ENCODE measurements at regions not wholly inside any gene's neighbourhood (a gene's known extent, or its start where the extent isn't known, plus 50 kb on each side); places are given as distances from the start of the nearest gene placed in this dataset.

GRCh38 chr1:68651115-68651514, 154.2 kb upstream of the DEPDC1 start:
- H3K27ac ChIP-seq (ENCODE audit: low read depth in 1 of 2, low read length in 1 of 2): no peak overlapping the region
- no peaks in the 10 kb centered on the region for H3K27me3 ChIP-seq (ENCODE audit: control insufficient read depth in 3 of 3, insufficient read depth in 3 of 3, low read length in 2 of 3)
- WGBS, 2 donors: 47 to 63% methylated on average over 1 of the region's 1 CpG
- H3K9ac ChIP-seq (ENCODE audit: insufficient read depth in 1 of 2, low read length in 2 of 2): no peak overlapping the region
- H3K9me3 ChIP-seq (ENCODE audit: control insufficient read depth in 4 of 4, insufficient read depth in 3 of 4, low read length in 3 of 4): no peaks in the 10 kb centered on the region
- DNase-seq: no peak
- no peak overlapping the region for H3K4me3 ChIP-seq
- no peaks in the 10 kb centered on the region for H3K36me3 ChIP-seq (ENCODE audit: control insufficient read depth in 4 of 4, insufficient read depth in 4 of 4, low read length in 4 of 4)
- TF ChIP-seq CTCF (IDR thresholded peaks at IDR 0.05; ENCODE audit: control extremely low read depth, extremely low read depth): no peak
- no peak for ATAC-seq (ENCODE audit: insufficient read depth, low FRiP score)
- H3K4me1 ChIP-seq (ENCODE audit: control insufficient read depth in 5 of 5, insufficient read depth in 5 of 5, low read length in 5 of 5): no peaks in the 10 kb centered on the region

- ATAC-seq (ENCODE audit: insufficient read depth, low FRiP score): no peak
- 90 to 91% methylated on average over 2 of the region's 2 CpGs for WGBS, 2 donors
- H3K9ac ChIP-seq (ENCODE audit: insufficient read depth in 1 of 2, low read length in 2 of 2): no peak overlapping the region
Observed at GRCh38 chr1:68653882-68654281, 157.0 kb upstream of the DEPDC1 start.

GRCh38 chr1:68673771-68674170, 176.9 kb upstream of the DEPDC1 start:
- H3K4me3 ChIP-seq: no peak overlapping the region
- peaks cover 0 to 3% (median 0%) of the 10 kb centered on the region in 4 donors for H3K9me3 ChIP-seq (ENCODE audit: control insufficient read depth in 4 of 4, insufficient read depth in 3 of 4, low read length in 3 of 4)
- WGBS, 2 donors: 73 to 77% methylated on average over 4 of the region's 4 CpGs
- H3K9ac ChIP-seq (ENCODE audit: insufficient read depth in 1 of 2, low read length in 2 of 2): no peak overlapping the region
- ATAC-seq (ENCODE audit: insufficient read depth, low FRiP score): no peak
- no peaks in the 10 kb centered on the region for H3K36me3 ChIP-seq (ENCODE audit: control insufficient read depth in 4 of 4, insufficient read depth in 4 of 4, low read length in 4 of 4)
- H3K27ac ChIP-seq (ENCODE audit: low read depth in 1 of 2, low read length in 1 of 2): no peak overlapping the region
- no peak for DNase-seq
- no peaks in the 10 kb centered on the region for H3K27me3 ChIP-seq (ENCODE audit: control insufficient read depth in 3 of 3, insufficient read depth in 3 of 3, low read length in 2 of 3)
- TF ChIP-seq CTCF (IDR thresholded peaks at IDR 0.05; ENCODE audit: control extremely low read depth, extremely low read depth): no peak
- H3K4me1 ChIP-seq (ENCODE audit: control insufficient read depth in 5 of 5, insufficient read depth in 5 of 5, low read length in 5 of 5): no peaks in the 10 kb centered on the region

More at GRCh38 chr1:68653882-68654281, 157.0 kb upstream of the DEPDC1 start:
- H3K27me3 ChIP-seq (ENCODE audit: control insufficient read depth in 3 of 3, insufficient read depth in 3 of 3, low read length in 2 of 3): no peaks in the 10 kb centered on the region
- H3K4me1 ChIP-seq (ENCODE audit: control insufficient read depth in 5 of 5, insufficient read depth in 5 of 5, low read length in 5 of 5): no peaks in the 10 kb centered on the region
- H3K9me3 ChIP-seq (ENCODE audit: control insufficient read depth in 4 of 4, insufficient read depth in 3 of 4, low read length in 3 of 4): no peaks in the 10 kb centered on the region
- no peak overlapping the region for H3K4me3 ChIP-seq
- DNase-seq: no peak
- H3K27ac ChIP-seq (ENCODE audit: low read depth in 1 of 2, low read length in 1 of 2): no peak overlapping the region
- no peak for TF ChIP-seq CTCF (IDR thresholded peaks at IDR 0.05; ENCODE audit: control extremely low read depth, extremely low read depth)
- H3K36me3 ChIP-seq (ENCODE audit: control insufficient read depth in 4 of 4, insufficient read depth in 4 of 4, low read length in 4 of 4): no peaks in the 10 kb centered on the region

GRCh38 chr1:68675336-68675735, 178.5 kb upstream of the DEPDC1 start:
- ATAC-seq (ENCODE audit: insufficient read depth, low FRiP score) (no peak), DNase-seq (no peak)
- TF ChIP-seq CTCF (IDR thresholded peaks at IDR 0.05; ENCODE audit: control extremely low read depth, extremely low read depth): no peak
- Histone ChIP-seq H3K36me3 (ENCODE audit: control insufficient read depth in 4 of 4, insufficient read depth in 4 of 4, low read length in 4 of 4) (no peaks in the 10 kb centered on the region), H3K27me3 (ENCODE audit: control insufficient read depth in 3 of 3, insufficient read depth in 3 of 3, low read length in 2 of 3) (no peaks in the 10 kb centered on the region), H3K9me3 (ENCODE audit: control insufficient read depth in 4 of 4, insufficient read depth in 3 of 4, low read length in 3 of 4) (peaks cover 0 to 3% (median 0%) of the 10 kb centered on the region in 4 donors), H3K27ac (ENCODE audit: low read depth in 1 of 2, low read length in 1 of 2) (no peak overlapping the region), H3K4me1 (ENCODE audit: control insufficient read depth in 5 of 5, insufficient read depth in 5 of 5, low read length in 5 of 5) (no peaks in the 10 kb centered on the region), H3K9ac (ENCODE audit: insufficient read depth in 1 of 2, low read length in 2 of 2) (no peak overlapping the region), H3K4me3 (no peak overlapping the region)
